ENCODE measurements at regions not wholly inside any gene's neighbourhood (a gene's known extent, or its start where the extent isn't known, plus 50 kb on each side); places are given as distances from the start of the nearest gene placed in this dataset.

DNA sequence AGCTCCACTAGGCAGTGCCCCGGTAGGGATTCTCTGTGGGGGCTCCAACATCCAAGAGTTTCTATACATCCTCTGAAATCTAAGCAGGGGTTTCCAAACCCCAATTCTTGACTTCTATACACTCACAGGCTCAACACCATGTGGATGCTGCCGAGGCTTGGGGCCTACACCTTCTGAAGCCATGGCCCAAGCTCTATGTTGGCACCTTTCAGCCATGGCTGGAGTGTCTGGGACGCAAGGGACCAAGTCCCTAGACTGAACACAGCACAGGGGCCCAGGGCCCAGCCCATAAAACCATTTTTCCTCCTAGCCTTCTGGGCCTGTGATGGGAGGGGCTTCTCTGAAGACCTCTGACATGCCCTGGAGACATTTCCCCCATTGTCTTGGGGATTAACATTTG is 511.8 kb downstream of the TRAM1L1 start:
- H3K79me2 ChIP-seq (ENCODE audit: low read length) = no peaks in the 10 kb centered on the region
- no peak overlapping the region for H3K27ac ChIP-seq (ENCODE audit: low read length)
- no peaks in the 10 kb centered on the region for H4K20me1 ChIP-seq (ENCODE audit: low read length)
- H3K9ac ChIP-seq (ENCODE audit: low read length) = no peak overlapping the region
- CTCF ChIA-PET = no interaction called here
- H3K4me1 ChIP-seq (ENCODE audit: insufficient read depth, low read length) = no peaks in the 10 kb centered on the region
- DNase-seq (no peak), ATAC-seq (no peak)
- H3K36me3 ChIP-seq (ENCODE audit: low read depth, low read length) = no peaks in the 10 kb centered on the region
- no peaks in the 10 kb centered on the region for H3K9me3 ChIP-seq (ENCODE audit: low read length)
- H3K4me2 ChIP-seq (ENCODE audit: low read length) = no peak overlapping the region
- H3K27me3 ChIP-seq (ENCODE audit: low read length) = no peaks in the 10 kb centered on the region
- no peak overlapping the region for H2AFZ ChIP-seq (ENCODE audit: low read length)
- intact Hi-C loops (cut with micrococcal nuclease) = no loop called here
- H3K4me3 ChIP-seq (ENCODE audit: low read length) = no peak overlapping the region
- TF ChIP-seq, protein P1, sequence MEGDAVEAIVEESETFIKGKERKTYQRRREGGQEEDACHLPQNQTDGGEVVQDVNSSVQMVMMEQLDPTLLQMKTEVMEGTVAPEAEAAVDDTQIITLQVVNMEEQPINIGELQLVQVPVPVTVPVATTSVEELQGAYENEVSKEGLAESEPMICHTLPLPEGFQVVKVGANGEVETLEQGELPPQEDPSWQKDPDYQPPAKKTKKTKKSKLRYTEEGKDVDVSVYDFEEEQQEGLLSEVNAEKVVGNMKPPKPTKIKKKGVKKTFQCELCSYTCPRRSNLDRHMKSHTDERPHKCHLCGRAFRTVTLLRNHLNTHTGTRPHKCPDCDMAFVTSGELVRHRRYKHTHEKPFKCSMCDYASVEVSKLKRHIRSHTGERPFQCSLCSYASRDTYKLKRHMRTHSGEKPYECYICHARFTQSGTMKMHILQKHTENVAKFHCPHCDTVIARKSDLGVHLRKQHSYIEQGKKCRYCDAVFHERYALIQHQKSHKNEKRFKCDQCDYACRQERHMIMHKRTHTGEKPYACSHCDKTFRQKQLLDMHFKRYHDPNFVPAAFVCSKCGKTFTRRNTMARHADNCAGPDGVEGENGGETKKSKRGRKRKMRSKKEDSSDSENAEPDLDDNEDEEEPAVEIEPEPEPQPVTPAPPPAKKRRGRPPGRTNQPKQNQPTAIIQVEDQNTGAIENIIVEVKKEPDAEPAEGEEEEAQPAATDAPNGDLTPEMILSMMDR (conservative IDR thresholded peaks at IDR 0.05; ENCODE audit: low read depth, low read length) = no peak
- TF ChIP-seq EZH2phosphoT487 (IDR thresholded peaks at IDR 0.05; ENCODE audit: borderline replicate concordance, low read length) (no peak), EZH2 (IDR thresholded peaks at IDR 0.05; ENCODE audit: low read length, unreplicated experiment) (no peak)
- POLR2A ChIA-PET (ENCODE audit: unreplicated experiment) = no interaction called here
- BruUV-seq (replicated peaks) = no TSS peak
- H3K9me2 ChIP-seq (replicated peaks; ENCODE audit: low read length) = no peaks in the 10 kb centered on the region
- no peaks in the 10 kb centered on the region for H3F3A ChIP-seq (ENCODE audit: low read length, unreplicated experiment)

DNA sequence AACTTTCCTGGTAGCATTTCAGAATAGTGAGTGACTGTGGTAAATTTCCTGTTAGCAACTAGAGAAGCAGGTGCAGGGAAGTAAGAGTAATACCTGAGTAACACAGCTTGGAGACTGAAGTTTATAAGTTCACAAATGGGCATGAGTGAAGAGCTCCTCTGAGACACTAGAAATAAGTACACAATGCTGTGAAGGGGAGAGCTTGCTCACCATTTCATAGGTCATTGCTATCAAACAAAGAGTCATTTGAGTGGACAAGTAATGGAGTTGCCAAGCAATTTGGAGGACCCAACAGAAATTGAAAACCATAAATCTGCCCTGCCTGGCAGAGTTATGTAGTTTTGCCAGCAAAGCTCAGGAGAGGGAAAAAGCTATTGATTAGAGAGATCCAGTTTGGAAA is 523.6 kb downstream of the TRAM1L1 start:
- Histone ChIP-seq H3F3A (ENCODE audit: low read length, unreplicated experiment) (no peaks in the 10 kb centered on the region), H3K9me3 (ENCODE audit: low read length) (no peaks in the 10 kb centered on the region), H3K27ac (ENCODE audit: low read length) (no peak overlapping the region), H3K4me1 (ENCODE audit: insufficient read depth, low read length) (no peaks in the 10 kb centered on the region), H3K4me2 (ENCODE audit: low read length) (no peak overlapping the region), H2AFZ (ENCODE audit: low read length) (no peak overlapping the region), H3K27me3 (ENCODE audit: low read length) (no peaks in the 10 kb centered on the region), H3K36me3 (ENCODE audit: low read depth, low read length) (no peaks in the 10 kb centered on the region), H3K4me3 (ENCODE audit: low read length) (no peak overlapping the region), H3K9me2 (replicated peaks; ENCODE audit: low read length) (no peaks in the 10 kb centered on the region), H3K9ac (ENCODE audit: low read length) (no peak overlapping the region), H3K79me2 (ENCODE audit: low read length) (no peaks in the 10 kb centered on the region), H4K20me1 (ENCODE audit: low read length) (no peaks in the 10 kb centered on the region)
- TF ChIP-seq, protein P1 (conservative IDR thresholded peaks at IDR 0.05; ENCODE audit: low read depth, low read length) = no peak
- TF ChIP-seq EZH2phosphoT487 (IDR thresholded peaks at IDR 0.05; ENCODE audit: borderline replicate concordance, low read length) (no peak), EZH2 (IDR thresholded peaks at IDR 0.05; ENCODE audit: low read length, unreplicated experiment) (no peak)
- no peak for ATAC-seq
- DNase-seq = no peak
- intact Hi-C loops (cut with micrococcal nuclease) = no loop called here
- BruUV-seq (replicated peaks) = no TSS peak
- CTCF ChIA-PET = no interaction called here
- POLR2A ChIA-PET (ENCODE audit: unreplicated experiment) = no interaction called here

DNA sequence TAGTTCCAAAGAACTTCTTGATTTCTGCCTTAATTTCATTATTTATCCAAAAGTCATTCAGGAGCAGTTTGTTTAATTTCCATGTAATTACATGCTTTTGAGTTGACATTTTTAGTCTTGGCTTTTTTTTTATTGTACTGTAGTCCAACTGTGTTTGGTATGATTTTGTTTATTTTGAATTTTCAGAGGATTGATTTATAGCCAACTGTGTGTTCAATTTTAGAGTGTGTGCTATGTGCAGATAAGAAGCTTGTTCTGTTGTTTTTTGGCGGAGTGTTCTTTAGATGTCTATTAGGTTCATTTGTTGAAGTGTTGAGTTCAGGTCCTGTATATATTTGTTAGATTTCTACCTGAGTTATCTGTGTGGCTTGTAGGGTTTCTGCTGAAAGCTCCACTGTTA is 533.6 kb downstream of the TRAM1L1 start:
- Histone ChIP-seq H3K4me1 (ENCODE audit: insufficient read depth, low read length) (no peaks in the 10 kb centered on the region), H3K27me3 (ENCODE audit: low read length) (no peaks in the 10 kb centered on the region), H3K9ac (ENCODE audit: low read length) (no peak overlapping the region), H4K20me1 (ENCODE audit: low read length) (no peaks in the 10 kb centered on the region), H3F3A (ENCODE audit: low read length, unreplicated experiment) (no peaks in the 10 kb centered on the region), H3K4me2 (ENCODE audit: low read length) (no peak overlapping the region), H2AFZ (ENCODE audit: low read length) (no peak overlapping the region), H3K9me3 (ENCODE audit: low read length) (no peaks in the 10 kb centered on the region), H3K27ac (ENCODE audit: low read length) (no peak overlapping the region), H3K4me3 (ENCODE audit: low read length) (no peak overlapping the region), H3K79me2 (ENCODE audit: low read length) (no peaks in the 10 kb centered on the region), H3K9me2 (replicated peaks; ENCODE audit: low read length) (no peaks in the 10 kb centered on the region), H3K36me3 (ENCODE audit: low read depth, low read length) (no peaks in the 10 kb centered on the region)
- no peak for TF ChIP-seq EZH2phosphoT487 (IDR thresholded peaks at IDR 0.05; ENCODE audit: borderline replicate concordance, low read length)
- no TSS peak for BruUV-seq (replicated peaks)
- ChIA-PET CTCF (no interaction called here), POLR2A (ENCODE audit: unreplicated experiment) (no interaction called here)
- intact Hi-C loops (cut with micrococcal nuclease) = no loop called here
- ATAC-seq (no peak), DNase-seq (no peak)

All from PC-3 (cell line).